Gastrocnemius medialis (tissue), 4 donors: ENCODE measurements at regions not wholly inside any gene's neighbourhood (a gene's known extent, or its start where the extent isn't known, plus 50 kb on each side); places are given as distances from the start of the nearest gene placed in this dataset.

Experiments
- POLR2A ChIP-seq, 2 donors: fragments of 450-650 bp; IDR thresholded peaks; one replicate each; pipeline ENCODE4 v1.6.1; 2017; ENCODE audit warnings: antibody characterized with exemption in 2 of 2, mild to moderate bottlenecking in 2 of 2, moderate library complexity in 2 of 2
- TF ChIP-seq, protein P1 (sequence below), 5 experiments: fragments of 450-650 bp in 3 of 5; fragments of 200-600 bp in 2 of 5; sonication (generic) in 2 of 5; IDR thresholded peaks in 4 of 5; conservative IDR thresholded peaks in 1 of 5; 1 replicate in 4 of 5; 2 replicates in 1 of 5; pipeline ENCODE4 v1.5.1; 2016 to 2019; ENCODE audit warnings: antibody characterized with exemption in 5 of 5, mild to moderate bottlenecking in 3 of 5, moderate library complexity in 3 of 5

DNA sequence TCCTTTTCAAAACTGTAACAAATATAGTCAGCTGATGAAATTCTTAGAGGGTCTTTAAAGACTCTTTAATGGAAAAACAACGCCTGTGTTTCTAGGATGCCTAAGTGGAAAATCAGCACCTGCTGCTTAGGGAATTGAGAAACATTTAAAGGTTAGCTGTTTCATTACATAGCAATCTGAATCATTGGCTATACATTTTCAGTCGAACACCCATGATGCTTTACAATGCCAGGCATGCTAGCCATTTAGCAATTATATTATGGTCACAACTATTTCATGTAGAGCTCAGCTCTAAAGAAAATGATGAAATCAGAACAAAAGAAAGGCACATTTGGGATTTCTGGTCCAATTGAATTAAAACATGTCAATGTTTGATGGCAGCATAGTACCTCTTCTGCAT is 270.3 kb upstream of the SYNCRIP start:
- TF ChIP-seq, protein P1, sequence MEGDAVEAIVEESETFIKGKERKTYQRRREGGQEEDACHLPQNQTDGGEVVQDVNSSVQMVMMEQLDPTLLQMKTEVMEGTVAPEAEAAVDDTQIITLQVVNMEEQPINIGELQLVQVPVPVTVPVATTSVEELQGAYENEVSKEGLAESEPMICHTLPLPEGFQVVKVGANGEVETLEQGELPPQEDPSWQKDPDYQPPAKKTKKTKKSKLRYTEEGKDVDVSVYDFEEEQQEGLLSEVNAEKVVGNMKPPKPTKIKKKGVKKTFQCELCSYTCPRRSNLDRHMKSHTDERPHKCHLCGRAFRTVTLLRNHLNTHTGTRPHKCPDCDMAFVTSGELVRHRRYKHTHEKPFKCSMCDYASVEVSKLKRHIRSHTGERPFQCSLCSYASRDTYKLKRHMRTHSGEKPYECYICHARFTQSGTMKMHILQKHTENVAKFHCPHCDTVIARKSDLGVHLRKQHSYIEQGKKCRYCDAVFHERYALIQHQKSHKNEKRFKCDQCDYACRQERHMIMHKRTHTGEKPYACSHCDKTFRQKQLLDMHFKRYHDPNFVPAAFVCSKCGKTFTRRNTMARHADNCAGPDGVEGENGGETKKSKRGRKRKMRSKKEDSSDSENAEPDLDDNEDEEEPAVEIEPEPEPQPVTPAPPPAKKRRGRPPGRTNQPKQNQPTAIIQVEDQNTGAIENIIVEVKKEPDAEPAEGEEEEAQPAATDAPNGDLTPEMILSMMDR (IDR thresholded peaks at IDR 0.05 in 4 of 5, conservative IDR thresholded peaks at IDR 0.05 in 1 of 5) = no peak
- TF ChIP-seq POLR2A (IDR thresholded peaks at IDR 0.05) = no peak
